Gastrocnemius medialis (tissue), 4 donors: ENCODE measurements at regions not wholly inside any gene's neighbourhood (a gene's known extent, or its start where the extent isn't known, plus 50 kb on each side); places are given as distances from the start of the nearest gene placed in this dataset.

Experiments
- ATAC-seq, 2 donors: fragments of 150-250 bp; one replicate each; pipeline ENCODE4 v1.9.1; 2016
- DNase-seq, 2 donors: peaks; one replicate each; pipeline ENCODE4 v3.0.0-alpha.2; 2019
- H3K27ac ChIP-seq, 4 donors: fragments of 200-600 bp; sonication (generic); 1 replicate in 1 of 4; 2 replicates in 3 of 4; pipeline ENCODE4 v1.5.1; 2016 to 2018; ENCODE audit warnings: mild to moderate bottlenecking in 2 of 4, moderate library complexity in 1 of 4
- H3K27me3 ChIP-seq, 3 donors: fragments of 200-600 bp; sonication (generic) in 2 of 3; 1 replicate in 1 of 3; 2 replicates in 2 of 3; pipeline versions ENCODE4 v1.5.1 to v1.6.0; 2016 to 2019; ENCODE audit warnings: mild to moderate bottlenecking in 1 of 3, moderate library complexity in 1 of 3
- H3K36me3 ChIP-seq, 2 donors: fragments of 200-600 bp; sonication (generic) in 1 of 2; one replicate each; pipeline ENCODE4 v1.5.1; 2017 to 2018
- H3K4me1 ChIP-seq, 2 donors: fragments of 200-600 bp; sonication (generic) in 1 of 2; one replicate each; pipeline ENCODE4 v1.5.1; 2016 to 2017; ENCODE audit warnings: mild to moderate bottlenecking in 2 of 2
- H3K4me3 ChIP-seq, 4 donors: fragments of 200-600 bp; sonication (generic) in 3 of 4; 1 replicate in 1 of 4; 2 replicates in 3 of 4; pipeline ENCODE4 v1.5.1; 2016 to 2019; ENCODE audit warnings: mild to moderate bottlenecking in 2 of 4
- H3K9me3 ChIP-seq, 3 donors: fragments of 200-600 bp; sonication (generic) in 2 of 3; 1 replicate in 1 of 3; 2 replicates in 2 of 3; pipeline ENCODE4 v1.5.1; 2016 to 2019
- CTCF ChIP-seq, 5 experiments: fragments of 450-650 bp in 3 of 5; fragments of 200-600 bp in 2 of 5; sonication (generic) in 2 of 5; IDR thresholded peaks in 4 of 5; conservative IDR thresholded peaks in 1 of 5; 1 replicate in 4 of 5; 2 replicates in 1 of 5; pipeline ENCODE4 v1.5.1; 2016 to 2019; ENCODE audit warnings: antibody characterized with exemption in 5 of 5, mild to moderate bottlenecking in 3 of 5, moderate library complexity in 3 of 5
- POLR2A ChIP-seq, 2 donors: fragments of 450-650 bp; IDR thresholded peaks; one replicate each; pipeline ENCODE4 v1.6.1; 2017; ENCODE audit warnings: antibody characterized with exemption in 2 of 2, mild to moderate bottlenecking in 2 of 2, moderate library complexity in 2 of 2
- in situ Hi-C, 4 donors: fragments of 200-750 bp; cut with MboI; loops; one replicate each; pipeline versions ENCODE4 v1.15.0 to v1.8.0; 2017; ENCODE audit warnings: low sequenced_read_pairs in 4 of 4
- intact Hi-C: fragments of 100-400 bp; cut with DNase I; formaldehyde crosslinking; loops from one replicate; pipeline ENCODE4 v1.15.1; 2023; ENCODE audit warnings: low total_unique reads

- no peaks in the 10 kb centered on the region for H3K9me3 ChIP-seq
- H3K27ac ChIP-seq, result no peak overlapping the region
- intact Hi-C loops (no loop called here), in situ Hi-C loops (loop anchor here in 1 of 4 donors (25.0 kb wide), 1 partner anchor 286 kb away; no protein-coding TSS in a partner anchor)
- TF ChIP-seq POLR2A (IDR thresholded peaks at IDR 0.05) (no peak), CTCF (IDR thresholded peaks at IDR 0.05 in 4 of 5, conservative IDR thresholded peaks at IDR 0.05 in 1 of 5) (no peak)
- ATAC-seq, result no peak
- H3K4me3 ChIP-seq, result no peak overlapping the region
- no peaks in the 10 kb centered on the region for H3K27me3 ChIP-seq
- DNase-seq, result no peak
- H3K36me3 ChIP-seq, result no peaks in the 10 kb centered on the region
- H3K4me1 ChIP-seq, result no peaks in the 10 kb centered on the region
These were observed 154.3 kb upstream of the GIMD1 start for GRCh38 chr4:106522839-106523238.

GRCh38 chr4:106512706-106513105 lies 144.1 kb upstream of the GIMD1 start:
- Histone ChIP-seq H3K4me1 (no peaks in the 10 kb centered on the region), H3K4me3 (no peak overlapping the region), H3K27me3 (no peaks in the 10 kb centered on the region), H3K36me3 (no peaks in the 10 kb centered on the region), H3K9me3 (no peaks in the 10 kb centered on the region), H3K27ac (no peak overlapping the region)
- TF ChIP-seq CTCF (IDR thresholded peaks at IDR 0.05 in 4 of 5, conservative IDR thresholded peaks at IDR 0.05 in 1 of 5) (no peak), POLR2A (IDR thresholded peaks at IDR 0.05) (no peak)
- no peak for DNase-seq
- intact Hi-C loops (no loop called here), in situ Hi-C loops (loop anchor here in 1 of 4 donors (25.0 kb wide), 1 partner anchor 275 kb away; no protein-coding TSS in a partner anchor)
- ATAC-seq, result no peak

- no peaks in the 10 kb centered on the region for H3K4me1 ChIP-seq
- in situ Hi-C loops (loop anchor here in 1 of 4 donors (25.0 kb wide), 1 partner anchor 270 kb away; no protein-coding TSS in a partner anchor), intact Hi-C loops (no loop called here)
- no peak for DNase-seq
- H3K9me3 ChIP-seq, result no peaks in the 10 kb centered on the region
- no peak overlapping the region for H3K27ac ChIP-seq
- H3K4me3 ChIP-seq, result no peak overlapping the region
- TF ChIP-seq CTCF (IDR thresholded peaks at IDR 0.05 in 4 of 5, conservative IDR thresholded peaks at IDR 0.05 in 1 of 5) (no peak), POLR2A (IDR thresholded peaks at IDR 0.05) (no peak)
- H3K36me3 ChIP-seq, result no peaks in the 10 kb centered on the region
- H3K27me3 ChIP-seq, result no peaks in the 10 kb centered on the region
- no peak for ATAC-seq
These were observed 138.9 kb upstream of the GIMD1 start for GRCh38 chr4:106507440-106507839.

- in situ Hi-C loops, result loop anchor here in 1 of 4 donors (25.0 kb wide), 1 partner anchor 266 kb away; no protein-coding TSS in a partner anchor
These were observed 134.8 kb upstream of the GIMD1 start for GRCh38 chr4:106503116-106504050.

More at GRCh38 chr4:106503116-106504050, 134.8 kb upstream of the GIMD1 start:
- ATAC-seq (no peak), DNase-seq (no peak)
- TF ChIP-seq POLR2A (IDR thresholded peaks at IDR 0.05), result no peak
- TF ChIP-seq CTCF (IDR thresholded peaks at IDR 0.05 in 4 of 5, conservative IDR thresholded peaks at IDR 0.05 in 1 of 5), result no peak
- H3K9me3 ChIP-seq, result no peaks in the 10 kb centered on the region
- H3K4me3 ChIP-seq, result no peak overlapping the region
- H3K27me3 ChIP-seq, result no peaks in the 10 kb centered on the region
- no peak overlapping the region for H3K27ac ChIP-seq
- no peaks in the 10 kb centered on the region for H3K4me1 ChIP-seq
- intact Hi-C loops, result loop anchor here (5.0 kb wide), 2 partner anchors 136 to 236 kb away; partner anchors contain the start of gene GIMD1
- H3K36me3 ChIP-seq, result no peaks in the 10 kb centered on the region
